Endothelial cell (in vitro differentiated cells): ENCODE measurements at regions not wholly inside any gene's neighbourhood (a gene's known extent, or its start where the extent isn't known, plus 50 kb on each side); places are given as distances from the start of the nearest gene placed in this dataset.

Experiments
- DNase-seq: peaks from one replicate; pipeline ENCODE4 v3.0.0; 2021; ENCODE audit warnings: low spot score
- H3K27ac Mint-ChIP-seq: one replicate; pipeline ENCODE4 v1.8.0; 2021; ENCODE audit warnings: mixed read lengths, inconsistent platforms; ENCODE audit not compliant: unreplicated experiment
- H3K27me3 Mint-ChIP-seq: one replicate; pipeline ENCODE4 v1.8.0; 2021; ENCODE audit warnings: mild to moderate bottlenecking, moderate library complexity, mixed read lengths, inconsistent platforms; ENCODE audit not compliant: unreplicated experiment
- H3K36me3 Mint-ChIP-seq: one replicate; pipeline ENCODE4 v1.8.0; 2021; ENCODE audit warnings: mild to moderate bottlenecking, low read depth, mixed read lengths, inconsistent platforms; ENCODE audit not compliant: unreplicated experiment
- H3K4me1 Mint-ChIP-seq: one replicate; pipeline ENCODE4 v1.8.0; 2021; ENCODE audit warnings: mild to moderate bottlenecking, mixed read lengths, inconsistent platforms; ENCODE audit not compliant: unreplicated experiment
- H3K4me3 Mint-ChIP-seq: one replicate; pipeline ENCODE4 v1.8.0; 2021; ENCODE audit warnings: mild to moderate bottlenecking, mixed read lengths, inconsistent platforms; ENCODE audit not compliant: unreplicated experiment
- H3K9me3 Mint-ChIP-seq: one replicate; pipeline ENCODE4 v1.8.0; 2021; ENCODE audit warnings: mixed read lengths, inconsistent platforms; ENCODE audit not compliant: unreplicated experiment
- TF ChIP-seq, protein P1 (sequence below): fragments of 200-600 bp; sonication (generic); IDR thresholded peaks from one replicate; pipeline ENCODE4 v1.5.0; 2021; ENCODE audit warnings: antibody characterized with exemption; ENCODE audit not compliant: unreplicated experiment

DNA sequence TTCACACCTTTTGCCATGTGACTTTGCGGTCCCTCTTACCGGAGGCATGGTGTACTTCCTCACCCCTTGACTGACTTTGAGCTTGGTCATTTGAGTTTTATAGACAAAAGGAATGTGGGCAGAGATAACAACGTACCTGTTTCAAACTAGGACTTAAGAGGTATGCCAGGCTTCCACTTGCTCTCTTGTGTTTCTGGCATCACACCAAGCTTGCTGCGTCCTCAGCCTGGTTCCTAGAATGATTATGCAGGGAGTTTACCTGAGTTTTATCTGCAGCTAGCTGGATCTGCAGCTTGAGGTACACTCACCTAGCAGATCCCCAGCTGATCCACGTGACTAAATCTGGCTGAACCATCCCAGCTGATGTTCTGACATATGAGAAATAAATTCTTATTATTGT is 66.2 kb downstream of the PLK2 start:
- TF ChIP-seq, protein P1, sequence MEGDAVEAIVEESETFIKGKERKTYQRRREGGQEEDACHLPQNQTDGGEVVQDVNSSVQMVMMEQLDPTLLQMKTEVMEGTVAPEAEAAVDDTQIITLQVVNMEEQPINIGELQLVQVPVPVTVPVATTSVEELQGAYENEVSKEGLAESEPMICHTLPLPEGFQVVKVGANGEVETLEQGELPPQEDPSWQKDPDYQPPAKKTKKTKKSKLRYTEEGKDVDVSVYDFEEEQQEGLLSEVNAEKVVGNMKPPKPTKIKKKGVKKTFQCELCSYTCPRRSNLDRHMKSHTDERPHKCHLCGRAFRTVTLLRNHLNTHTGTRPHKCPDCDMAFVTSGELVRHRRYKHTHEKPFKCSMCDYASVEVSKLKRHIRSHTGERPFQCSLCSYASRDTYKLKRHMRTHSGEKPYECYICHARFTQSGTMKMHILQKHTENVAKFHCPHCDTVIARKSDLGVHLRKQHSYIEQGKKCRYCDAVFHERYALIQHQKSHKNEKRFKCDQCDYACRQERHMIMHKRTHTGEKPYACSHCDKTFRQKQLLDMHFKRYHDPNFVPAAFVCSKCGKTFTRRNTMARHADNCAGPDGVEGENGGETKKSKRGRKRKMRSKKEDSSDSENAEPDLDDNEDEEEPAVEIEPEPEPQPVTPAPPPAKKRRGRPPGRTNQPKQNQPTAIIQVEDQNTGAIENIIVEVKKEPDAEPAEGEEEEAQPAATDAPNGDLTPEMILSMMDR: no peak
- H3K9me3 Mint-ChIP-seq: no peaks in the 10 kb centered on the region
- H3K4me1 Mint-ChIP-seq: no peaks in the 10 kb centered on the region
- H3K4me3 Mint-ChIP-seq: no peak overlapping the region
- H3K27ac Mint-ChIP-seq: no peak overlapping the region
- peaks cover 9% of the 10 kb centered on the region for H3K36me3 Mint-ChIP-seq
- DNase-seq: no peak
- no peaks in the 10 kb centered on the region for H3K27me3 Mint-ChIP-seq

DNA sequence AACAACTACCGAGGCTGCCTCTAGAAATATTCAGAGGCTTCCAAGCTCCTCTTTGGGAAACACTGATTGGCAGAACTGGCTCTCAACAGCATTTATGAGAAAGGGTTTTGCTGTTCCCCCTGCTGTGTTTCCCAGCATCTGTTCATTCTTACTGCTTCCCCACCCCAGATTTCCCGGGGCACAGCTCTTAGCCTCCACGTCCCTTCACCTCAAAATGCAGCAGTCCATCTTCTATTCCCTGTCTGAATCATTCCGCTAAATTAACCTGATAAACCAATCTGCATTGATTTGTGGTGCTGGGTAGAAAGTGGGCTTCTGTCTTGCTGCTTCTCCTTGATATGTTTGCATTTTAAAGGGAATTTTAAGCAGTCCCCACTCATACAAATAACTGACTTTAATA is 67.4 kb downstream of the PLK2 start:
- H3K27ac Mint-ChIP-seq: no peak overlapping the region

DNA sequence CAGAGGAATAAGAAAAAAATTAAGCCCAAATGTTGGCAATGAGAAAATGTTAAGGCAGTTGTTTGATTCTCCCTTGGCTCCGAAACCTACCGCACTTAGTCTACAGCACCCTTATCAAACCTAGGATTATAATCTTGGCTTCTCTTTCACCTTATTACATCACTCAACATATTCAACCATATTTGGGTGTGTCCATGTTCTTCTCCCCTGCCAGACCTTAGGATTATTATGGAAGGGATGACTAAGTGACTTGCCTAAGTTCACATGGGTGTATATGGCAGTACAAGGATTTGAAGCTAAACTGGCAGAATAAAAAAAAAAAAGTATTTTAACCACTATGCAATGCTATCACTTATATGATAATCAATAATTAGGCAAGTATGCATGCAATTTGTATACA is 76.4 kb downstream of the PLK2 start:
- H3K27me3 Mint-ChIP-seq: no peaks in the 10 kb centered on the region
- H3K36me3 Mint-ChIP-seq: no peaks in the 10 kb centered on the region
- no peak overlapping the region for H3K4me3 Mint-ChIP-seq
- DNase-seq: no peak
- TF ChIP-seq, protein P1: no peak
- H3K27ac Mint-ChIP-seq: no peak overlapping the region
- H3K9me3 Mint-ChIP-seq: peaks cover 2% of the 10 kb centered on the region
- H3K4me1 Mint-ChIP-seq: no peaks in the 10 kb centered on the region

More for the DNA sequence above, 67.4 kb downstream of the PLK2 start:
- TF ChIP-seq, protein P1: no peak
- no peak overlapping the region for H3K4me3 Mint-ChIP-seq
- H3K9me3 Mint-ChIP-seq: no peaks in the 10 kb centered on the region
- no peak for DNase-seq
- no peaks in the 10 kb centered on the region for H3K27me3 Mint-ChIP-seq
- H3K4me1 Mint-ChIP-seq: no peaks in the 10 kb centered on the region
- H3K36me3 Mint-ChIP-seq: peaks cover 9% of the 10 kb centered on the region

GRCh38 chr5:58382131-58382534 is 77.8 kb downstream of the PLK2 start:
- H3K27me3 Mint-ChIP-seq: no peaks in the 10 kb centered on the region
- no peaks in the 10 kb centered on the region for H3K36me3 Mint-ChIP-seq
- H3K9me3 Mint-ChIP-seq: peaks cover 10% of the 10 kb centered on the region
- DNase-seq: no peak
- no peak overlapping the region for H3K4me3 Mint-ChIP-seq
- H3K4me1 Mint-ChIP-seq: no peaks in the 10 kb centered on the region
- TF ChIP-seq, protein P1: no peak
- no peak overlapping the region for H3K27ac Mint-ChIP-seq

- TF ChIP-seq, protein P1: no peak
- Mint-ChIP-seq H3K27ac (no peak overlapping the region), H3K27me3 (no peaks in the 10 kb centered on the region), H3K9me3 (peaks cover 10% of the 10 kb centered on the region), H3K4me3 (no peak overlapping the region), H3K4me1 (no peaks in the 10 kb centered on the region), H3K36me3 (no peaks in the 10 kb centered on the region)
- no peak for DNase-seq
Observed at GRCh38 chr5:58381566-58381965, 78.3 kb downstream of the PLK2 start.
